GM23248 (cell line): ENCODE measurements at regions not wholly inside any gene's neighbourhood (a gene's known extent, or its start where the extent isn't known, plus 50 kb on each side); places are given as distances from the start of the nearest gene placed in this dataset.
A peak's percentile ranks its signal among the peaks of the same experiment; 100 is the strongest.

ENCODE experiments used
- DNase-seq: peaks from one replicate; pipeline ENCODE4 v3.0.0-alpha.2; 2015
- H2AFZ ChIP-seq: fragments of 200-600 bp; sonication (generic); 2 replicates; pipeline ENCODE4 v1.6.1; 2016; ENCODE audit warnings: antibody characterized with exemption
- H3F3A ChIP-seq: fragments of 200-600 bp; sonication (generic); 2 replicates; pipeline ENCODE4 v1.6.1; 2016; ENCODE audit warnings: mild to moderate bottlenecking, antibody characterized with exemption, mixed run types; ENCODE audit not compliant: insufficient read depth
- H3K27ac ChIP-seq: fragments of 200-600 bp; sonication (generic); 2 replicates; pipeline ENCODE4 v1.5.1; 2016; ENCODE audit warnings: mild to moderate bottlenecking
- H3K27me3 ChIP-seq: fragments of 200-600 bp; sonication (generic); replicated peaks from 2 replicates; pipeline ENCODE4 v1.6.1; 2016; ENCODE audit warnings: mild to moderate bottlenecking; ENCODE audit not compliant: insufficient read depth
- H3K36me3 ChIP-seq: fragments of 200-600 bp; sonication (generic); 2 replicates; pipeline ENCODE4 v1.6.1; 2016; ENCODE audit warnings: low read depth, mild to moderate bottlenecking
- H3K4me1 ChIP-seq: fragments of 200-600 bp; sonication (generic); 2 replicates; pipeline ENCODE4 v1.6.1; 2016; ENCODE audit warnings: mild to moderate bottlenecking; ENCODE audit not compliant: insufficient read depth
- H3K4me2 ChIP-seq: fragments of 200-600 bp; sonication (generic); one replicate; pipeline ENCODE4 v1.6.1; 2016; ENCODE audit warnings: mild to moderate bottlenecking; ENCODE audit not compliant: unreplicated experiment
- H3K4me3 ChIP-seq: fragments of 200-600 bp; sonication (generic); 2 replicates; pipeline ENCODE4 v1.5.1; 2016; ENCODE audit warnings: mild to moderate bottlenecking
- H3K79me2 ChIP-seq: fragments of 200-600 bp; sonication (generic); 2 replicates; pipeline ENCODE4 v1.6.1; 2016; ENCODE audit warnings: mild to moderate bottlenecking; ENCODE audit not compliant: insufficient read depth
- H3K9ac ChIP-seq: fragments of 200-600 bp; sonication (generic); 2 replicates; pipeline ENCODE4 v1.6.1; 2016; ENCODE audit warnings: mild to moderate bottlenecking
- H3K9me2 ChIP-seq: fragments of 200-600 bp; sonication (generic); 2 replicates; pipeline ENCODE4 v1.6.1; 2016; ENCODE audit warnings: mixed run types, mild to moderate bottlenecking, moderate library complexity; ENCODE audit not compliant: insufficient read depth
- H3K9me3 ChIP-seq: fragments of 200-600 bp; sonication (generic); one replicate; pipeline ENCODE4 v1.6.1; 2017; ENCODE audit warnings: low read depth
- H4K20me1 ChIP-seq: fragments of 200-600 bp; sonication (generic); 2 replicates; pipeline ENCODE4 v1.6.0; 2016; ENCODE audit not compliant: insufficient read depth
- EZH2 ChIP-seq: fragments of 200-600 bp; sonication (generic); IDR thresholded peaks from 2 replicates; pipeline ENCODE4 v1.6.1; 2018; ENCODE audit warnings: antibody characterized with exemption, mild to moderate bottlenecking; ENCODE audit not compliant: insufficient read depth, poor library complexity, severe bottlenecking
- EZH2phosphoT487 ChIP-seq: fragments of 200-600 bp; sonication (generic); IDR thresholded peaks from 2 replicates; pipeline ENCODE4 v1.6.1; 2018; ENCODE audit warnings: antibody characterized with exemption, moderate library complexity, mild to moderate bottlenecking, low read depth; ENCODE audit not compliant: insufficient read depth
- WGBS, 2 experiments: methylation state at CpG; one replicate each; pipeline ENCODE4 v1.1.6; 2015 to 2017; ENCODE audit warnings: low lambda C conversion rate in 2 of 2, low coverage in 1 of 2; ENCODE audit errors: missing lambda C conversion rate in 2 of 2; 5-methylcytosine and 5-hydroxymethylcytosine counted together
- in situ Hi-C: fragments of 300-500 bp; cut with MboI; formaldehyde crosslinking; loops from 2 replicates; pipeline ENCODE4 v1.15.0; 2020

- Histone ChIP-seq H3K9ac (no peak overlapping the region), H3K4me1 (no peaks in the 10 kb centered on the region), H3K4me3 (no peak overlapping the region), H3K27ac (no peak overlapping the region), H3K27me3 (no peaks in the 10 kb centered on the region), H3F3A (0 out of 2 replicates have a peak, but pooled peaks cover 1% of the 10 kb centered on the region), H3K9me2 (no peaks in the 10 kb centered on the region), H3K79me2 (no peaks in the 10 kb centered on the region), H2AFZ (no peak overlapping the region), H3K4me2 (no peak overlapping the region), H3K9me3 (no peaks in the 10 kb centered on the region), H3K36me3 (no peaks in the 10 kb centered on the region), H4K20me1 (no peaks in the 10 kb centered on the region)
- WGBS, 2 experiments: 56 to 57% methylated on average over 2 of the region's 2 CpGs
- DNase-seq: no peak
- no peak for TF ChIP-seq EZH2phosphoT487
- in situ Hi-C loops: no loop called here
Measured at GRCh38 chr16:51312363-51313150, 161.5 kb upstream of the SALL1 start.

- Histone ChIP-seq H3F3A (peaks cover 18% of the 10 kb centered on the region; the same call in 1 of the 2 replicates), H3K4me1 (peaks cover 23% of the 10 kb centered on the region), H4K20me1 (no peaks in the 10 kb centered on the region), H3K9me2 (no peaks in the 10 kb centered on the region), H3K4me2 (no peak overlapping the region), H3K27me3 (no peaks in the 10 kb centered on the region), H3K36me3 (no peaks in the 10 kb centered on the region), H2AFZ (no peak overlapping the region), H3K27ac (no peak overlapping the region), H3K9me3 (no peaks in the 10 kb centered on the region), H3K4me3 (no peak overlapping the region), H3K9ac (no peak overlapping the region), H3K79me2 (no peaks in the 10 kb centered on the region)
- no peak for DNase-seq
- TF ChIP-seq EZH2 (no peak), EZH2phosphoT487 (no peak)
- in situ Hi-C loops: no loop called here
Measured at GRCh38 chr16:51310159-51310558, 159.1 kb upstream of the SALL1 start.

- no peak overlapping the region for H3K9ac ChIP-seq
- in situ Hi-C loops: no loop called here
- H2AFZ ChIP-seq: no peak overlapping the region
- H3F3A ChIP-seq: peaks cover 18% of the 10 kb centered on the region; the same call in 1 of the 2 replicates
- no peaks in the 10 kb centered on the region for H4K20me1 ChIP-seq
- peak; percentile 10 for DNase-seq
- peaks cover 23% of the 10 kb centered on the region for H3K4me1 ChIP-seq
- H3K9me3 ChIP-seq: no peaks in the 10 kb centered on the region
- WGBS, 2 experiments: 39 to 51% methylated on average over 4 of the region's 4 CpGs
- no peaks in the 10 kb centered on the region for H3K79me2 ChIP-seq
- no peaks in the 10 kb centered on the region for H3K27me3 ChIP-seq
- no peaks in the 10 kb centered on the region for H3K9me2 ChIP-seq
- H3K27ac ChIP-seq: no peak overlapping the region
- no peaks in the 10 kb centered on the region for H3K36me3 ChIP-seq
- TF ChIP-seq EZH2phosphoT487 (no peak), EZH2 (no peak)
- H3K4me3 ChIP-seq: no peak overlapping the region
- H3K4me2 ChIP-seq: peak overlapping the region; percentile 63
Measured at GRCh38 chr16:51306886-51307595, 156.0 kb upstream of the SALL1 start.

DNA sequence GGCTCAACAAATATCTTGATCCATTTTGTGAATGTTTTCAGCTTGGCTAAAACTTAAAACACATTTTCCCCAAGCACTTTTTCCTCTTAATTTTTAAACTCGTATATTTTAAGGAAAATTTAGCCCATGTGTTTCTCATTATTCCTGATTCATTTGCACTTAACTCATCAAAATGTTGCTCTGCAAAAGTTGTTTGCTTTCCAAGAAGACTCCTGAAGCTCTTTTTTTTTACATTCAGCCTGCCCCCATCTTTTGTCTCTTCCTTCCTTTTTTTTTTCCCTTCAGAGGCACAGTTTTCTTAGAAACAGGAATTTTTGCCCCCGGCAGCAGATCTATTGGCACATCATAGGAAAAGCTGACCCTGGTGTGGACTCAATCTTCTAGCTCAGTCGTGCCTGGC lies 155.0 kb upstream of the SALL1 start:
- Histone ChIP-seq H2AFZ (no peak overlapping the region), H3K4me1 (peaks cover 23% of the 10 kb centered on the region), H3F3A (peaks cover 18% of the 10 kb centered on the region; the same call in 1 of the 2 replicates), H3K4me2 (peak overlapping the region; percentile 63), H3K27ac (no peak overlapping the region), H3K27me3 (no peaks in the 10 kb centered on the region), H3K9me3 (no peaks in the 10 kb centered on the region), H3K9me2 (no peaks in the 10 kb centered on the region), H3K4me3 (no peak overlapping the region), H3K9ac (no peak overlapping the region), H4K20me1 (no peaks in the 10 kb centered on the region), H3K79me2 (no peaks in the 10 kb centered on the region), H3K36me3 (no peaks in the 10 kb centered on the region)
- 2 to 9% methylated on average over 3 of the region's 3 CpGs for WGBS, 2 experiments
- peak; percentile 74 for DNase-seq
- TF ChIP-seq EZH2: no peak
- TF ChIP-seq EZH2phosphoT487: no peak
- in situ Hi-C loops: no loop called here
